GM12865 (cell line): ENCODE measurements at regions not wholly inside any gene's neighbourhood (a gene's known extent, or its start where the extent isn't known, plus 50 kb on each side); places are given as distances from the start of the nearest gene placed in this dataset.

Source experiments
- DNase-seq: peaks from one replicate; pipeline ENCODE4 v3.0.0; 2010; ENCODE audit warnings: low read depth
- H3K4me3 ChIP-seq: 2 replicates; pipeline ENCODE4 v1.5.1; 2011; ENCODE audit warnings: mild to moderate bottlenecking, low read depth, low read length, control low read depth
- CTCF ChIP-seq: IDR thresholded peaks from 2 replicates; pipeline ENCODE4 v1.5.1; 2011; ENCODE audit warnings: low read length, control low read depth, low read depth, inconsistent platforms; ENCODE audit not compliant: insufficient read depth; ENCODE audit errors: missing control alignments

DNA sequence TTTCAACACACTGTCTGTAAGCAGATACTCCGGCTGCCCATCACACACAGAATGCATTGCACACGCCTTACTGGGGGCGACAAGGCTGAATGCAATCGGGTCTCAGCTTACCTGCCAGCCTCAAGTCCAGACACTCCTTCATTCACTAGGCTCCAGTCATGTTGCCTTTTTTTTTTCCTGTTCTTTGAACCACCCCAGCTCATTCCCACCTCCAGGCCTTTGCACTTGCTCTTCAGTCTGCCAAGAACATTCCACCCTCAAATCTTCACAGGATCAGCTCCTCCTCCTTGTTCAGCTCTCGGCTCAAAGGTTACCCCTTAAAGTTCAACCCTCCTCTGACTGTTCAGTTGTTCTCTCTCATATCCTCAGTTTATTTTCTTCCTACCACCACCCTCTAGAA, 181.9 kb upstream of the ESRRG start:
- DNase-seq, result no peak
- no peak for TF ChIP-seq CTCF
- no peak overlapping the region for H3K4me3 ChIP-seq

GRCh38 chr1:216904471-216904870, 181.2 kb upstream of the ESRRG start:
- H3K4me3 ChIP-seq, result no peak overlapping the region
- TF ChIP-seq CTCF, result no peak
- no peak for DNase-seq

- TF ChIP-seq CTCF, result no peak
- DNase-seq, result no peak
- no peak overlapping the region for H3K4me3 ChIP-seq
Measured at GRCh38 chr1:216903382-216903740, 180.1 kb upstream of the ESRRG start.

- DNase-seq, result no peak
- TF ChIP-seq CTCF, result no peak
- no peak overlapping the region for H3K4me3 ChIP-seq
Measured at GRCh38 chr1:216902669-216903381, 179.6 kb upstream of the ESRRG start.

DNA sequence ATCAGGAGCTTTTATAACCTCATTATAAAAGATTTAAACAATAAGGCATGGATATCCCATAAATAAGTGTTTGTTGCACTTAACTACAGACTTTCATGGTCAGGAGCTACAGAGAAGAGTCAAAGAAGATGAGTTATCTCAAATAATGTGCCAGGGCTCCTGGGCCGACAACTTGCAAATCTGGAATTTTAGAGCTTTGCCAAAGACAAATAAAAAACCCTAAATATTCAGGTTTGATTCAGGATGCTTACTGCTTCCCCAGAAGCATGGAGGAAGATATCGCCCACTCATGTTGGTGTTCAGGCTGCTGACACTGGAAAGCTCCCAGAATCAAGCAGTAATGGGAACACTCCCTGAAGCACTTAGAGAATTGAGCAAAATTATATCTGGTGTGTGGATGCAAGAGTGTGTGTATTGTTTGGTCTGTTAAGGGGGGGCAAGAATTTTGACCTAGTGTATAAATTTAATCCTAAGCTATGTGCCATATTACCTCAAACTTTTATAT, 176.9 kb upstream of the ESRRG start:
- no peak for TF ChIP-seq CTCF
- DNase-seq, result no peak
- H3K4me3 ChIP-seq, result no peak overlapping the region

DNA sequence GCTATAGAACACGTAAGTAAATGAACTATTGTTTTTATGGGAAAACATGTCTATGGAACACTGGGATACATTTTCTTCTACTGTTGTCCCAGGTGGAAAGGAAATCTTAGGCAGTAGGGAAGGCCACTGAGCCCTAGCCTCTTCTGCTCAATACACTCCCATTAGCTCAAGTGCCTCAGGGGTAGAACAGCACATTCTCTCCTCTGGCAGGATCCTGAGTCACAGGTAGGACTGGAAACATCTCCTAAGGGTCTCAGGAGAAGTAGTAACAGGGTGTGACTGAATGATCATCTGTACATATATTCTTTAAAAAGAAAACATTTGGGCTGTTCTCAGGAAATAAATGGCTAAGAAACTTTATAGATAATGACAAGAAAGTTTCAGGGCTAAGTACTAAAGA, 175.6 kb upstream of the ESRRG start:
- DNase-seq, result no peak
- no peak overlapping the region for H3K4me3 ChIP-seq
- no peak for TF ChIP-seq CTCF

DNA sequence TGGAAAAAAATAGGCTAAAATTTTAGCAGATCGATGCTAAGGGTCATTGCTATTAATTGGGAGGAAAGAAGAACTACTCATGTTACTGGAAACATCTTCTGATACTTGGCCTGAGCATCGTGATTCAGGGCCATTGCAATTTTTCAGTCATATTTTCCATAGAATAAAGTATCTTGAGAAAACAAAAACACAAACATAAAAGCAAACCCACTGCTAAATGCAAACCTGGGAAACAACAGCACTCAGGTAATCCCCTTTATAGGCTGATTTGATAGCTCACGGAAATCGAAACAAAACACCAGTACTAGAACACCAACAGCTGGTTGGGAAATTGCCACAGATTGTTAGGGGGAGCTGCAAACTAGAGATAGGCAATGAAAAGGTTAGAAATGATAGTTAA, 172.9 kb upstream of the ESRRG start:
- TF ChIP-seq CTCF, result no peak
- no peak for DNase-seq
- H3K4me3 ChIP-seq, result no peak overlapping the region
